Stomach (tissue), 4 donors: ENCODE measurements at regions not wholly inside any gene's neighbourhood (a gene's known extent, or its start where the extent isn't known, plus 50 kb on each side); places are given as distances from the start of the nearest gene placed in this dataset.
"Not testable (repeated sequence)": the region's sequence is repeated elsewhere in the genome, so short reads cannot be mapped to it uniquely, and the experiment has no call there.

ENCODE experiments used
- CTCF ChIP-seq, 7 experiments: fragments of 450-650 bp in 4 of 7; fragments of 200-600 bp in 3 of 7; sonication (generic) in 3 of 7; IDR thresholded peaks; one replicate each; pipeline ENCODE4 v1.5.1; 2016 to 2019; ENCODE audit warnings: antibody characterized with exemption in 7 of 7, control low read depth in 2 of 7, mild to moderate bottlenecking in 1 of 7
- EP300 ChIP-seq: sonication (generic); formaldehyde crosslinking; IDR thresholded peaks from one replicate; pipeline ENCODE4 v1.6.1; 2017; ENCODE audit warnings: antibody characterized with exemption

- not testable (repeated sequence) for TF ChIP-seq CTCF (IDR thresholded peaks at IDR 0.05); EP300
Measured at GRCh38 chr1:22211459-22211858, 68.6 kb upstream of the WNT4 start.
